ENCODE measurements at regions not wholly inside any gene's neighbourhood (a gene's known extent, or its start where the extent isn't known, plus 50 kb on each side); places are given as distances from the start of the nearest gene placed in this dataset.
"Not testable (repeated sequence)": the region's sequence is repeated elsewhere in the genome, so short reads cannot be mapped to it uniquely, and the experiment has no call there.

- H3K4me3 ChIP-seq; DNase-seq (ENCODE audit: low spot score in 2 of 2); in situ Hi-C loops (cut with MboI; ENCODE audit: low sequenced_read_pairs); H3K27me3 ChIP-seq (ENCODE audit: low read depth); H3K9me3 ChIP-seq; H3K4me1 ChIP-seq; H3K36me3 ChIP-seq (replicated peaks): not testable (repeated sequence)
Observed at GRCh38 chr2:91564700-91565099, 2873.2 kb downstream of the RPIA start.

- in situ Hi-C loops (cut with MboI; ENCODE audit: low sequenced_read_pairs); H3K36me3 ChIP-seq (replicated peaks); H3K9me3 ChIP-seq; H3K4me1 ChIP-seq; H3K4me3 ChIP-seq; DNase-seq (ENCODE audit: low spot score in 2 of 2); H3K27me3 ChIP-seq (ENCODE audit: low read depth): not testable (repeated sequence)
Observed at GRCh38 chr2:91565689-91566430, 2874.4 kb downstream of the RPIA start.

DNA sequence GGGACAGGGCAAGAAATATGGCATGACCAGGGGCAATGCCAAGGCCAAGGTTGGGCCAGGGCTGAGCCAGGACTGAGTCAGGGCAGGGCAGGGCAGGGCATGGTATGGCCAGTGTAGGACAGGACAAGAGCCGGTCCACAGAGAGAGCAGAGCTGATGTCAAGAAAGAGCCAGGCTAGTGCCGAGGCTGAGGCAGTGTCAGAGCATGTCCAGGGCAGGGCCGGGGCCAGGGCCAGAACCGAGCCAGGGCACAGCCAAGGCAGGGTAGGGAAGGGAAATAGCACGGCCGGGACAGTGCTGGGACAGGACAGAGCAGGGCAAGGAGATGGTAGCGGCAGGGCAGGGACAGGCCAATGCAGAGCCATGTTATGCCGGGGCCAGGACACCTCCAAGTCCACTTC, 2875.1 kb downstream of the RPIA start:
- H3K4me3 ChIP-seq; H3K9me3 ChIP-seq; H3K36me3 ChIP-seq (replicated peaks); in situ Hi-C loops (cut with MboI; ENCODE audit: low sequenced_read_pairs); H3K4me1 ChIP-seq; DNase-seq (ENCODE audit: low spot score in 2 of 2); H3K27me3 ChIP-seq (ENCODE audit: low read depth): not testable (repeated sequence)

DNA sequence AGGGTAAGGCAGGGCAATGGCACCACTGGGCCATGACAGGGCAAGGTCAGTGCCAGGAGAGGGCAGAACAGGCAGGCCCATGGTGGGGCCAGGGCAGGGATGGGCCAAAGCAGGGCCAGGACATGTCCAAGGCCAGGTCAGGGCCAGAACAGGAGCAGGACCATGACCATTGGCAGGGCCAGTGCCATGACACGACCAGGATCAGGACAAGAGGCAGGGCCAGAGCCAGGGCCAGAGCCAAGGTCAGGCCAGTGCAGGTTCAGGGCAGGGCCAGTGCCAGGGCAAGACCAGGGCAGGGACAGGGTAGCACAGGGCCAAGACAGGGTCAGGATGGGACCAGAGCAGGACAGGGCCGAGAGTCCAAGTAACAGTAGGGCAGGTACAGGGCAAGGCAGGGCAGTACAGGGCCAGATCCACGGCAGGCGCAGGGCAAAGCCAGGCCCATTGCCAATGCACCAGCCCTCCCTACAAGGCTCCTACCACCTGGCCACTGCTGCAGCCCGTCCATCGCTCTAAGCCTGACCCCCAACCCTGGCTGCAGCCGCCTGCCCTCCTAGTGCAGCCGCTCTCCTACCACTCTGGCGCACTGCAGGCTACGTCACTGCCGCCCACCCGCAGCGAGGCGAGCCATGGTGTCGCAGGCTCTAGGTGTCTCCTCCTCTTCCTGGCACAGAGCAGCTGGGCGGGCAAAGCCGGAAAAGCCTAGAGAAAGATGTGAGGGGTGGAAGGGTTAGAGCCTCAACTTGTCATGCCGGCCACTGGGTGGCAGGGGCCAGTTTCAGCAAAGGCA, 2876.3 kb downstream of the RPIA start:
- H3K4me3 ChIP-seq; H3K36me3 ChIP-seq (replicated peaks); in situ Hi-C loops (cut with MboI; ENCODE audit: low sequenced_read_pairs); H3K9me3 ChIP-seq; DNase-seq (ENCODE audit: low spot score in 2 of 2); H3K4me1 ChIP-seq; H3K27me3 ChIP-seq (ENCODE audit: low read depth): not testable (repeated sequence)

DNA sequence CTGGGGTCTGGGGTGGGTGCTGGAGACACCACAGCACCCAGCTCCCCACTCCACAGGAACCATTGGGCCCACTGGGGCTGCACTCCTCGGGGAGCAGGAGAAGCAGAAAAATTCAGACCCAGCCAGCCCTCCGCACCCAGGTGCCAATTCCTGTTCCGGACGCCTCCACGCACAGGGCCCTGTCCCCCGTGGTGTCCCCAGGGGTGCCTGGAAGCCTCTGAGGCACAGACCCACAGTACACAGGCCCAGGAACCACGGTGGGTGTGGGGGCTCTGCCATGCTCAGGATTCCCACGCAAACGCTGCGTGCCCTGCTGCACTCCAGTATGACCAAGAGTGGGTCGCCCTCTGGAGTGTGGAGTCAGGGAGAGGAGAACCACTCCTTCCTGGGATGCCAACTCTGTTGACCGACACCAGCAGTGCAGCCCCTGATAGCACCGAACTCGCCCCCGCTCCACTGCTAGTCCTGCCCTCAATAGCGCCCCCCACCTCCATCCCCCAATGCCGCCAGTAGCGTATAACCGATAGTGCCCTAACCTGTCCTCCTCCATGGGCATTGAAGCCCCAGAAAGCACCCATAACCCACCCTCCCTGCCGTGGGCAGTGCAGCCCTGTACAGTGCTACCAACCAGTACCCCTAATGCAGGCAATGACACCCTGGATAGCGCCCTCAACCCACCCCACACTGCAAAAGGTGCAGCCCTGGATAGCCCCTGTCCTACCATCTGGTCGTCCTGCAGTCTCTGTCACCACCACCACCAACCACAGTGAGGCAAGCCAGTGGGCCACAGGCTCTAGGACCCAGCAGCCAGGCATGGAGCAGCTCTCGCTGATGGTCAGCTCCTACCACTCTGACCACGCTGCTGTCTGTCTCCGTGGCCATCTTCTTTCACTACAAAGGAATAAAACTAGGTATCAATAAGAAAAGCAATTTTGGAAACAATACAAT, 2877.2 kb downstream of the RPIA start:
- in situ Hi-C loops (cut with MboI; ENCODE audit: low sequenced_read_pairs); H3K27me3 ChIP-seq (ENCODE audit: low read depth); H3K4me3 ChIP-seq; H3K36me3 ChIP-seq (replicated peaks); DNase-seq (ENCODE audit: low spot score in 2 of 2); H3K9me3 ChIP-seq; H3K4me1 ChIP-seq: not testable (repeated sequence)

DNA sequence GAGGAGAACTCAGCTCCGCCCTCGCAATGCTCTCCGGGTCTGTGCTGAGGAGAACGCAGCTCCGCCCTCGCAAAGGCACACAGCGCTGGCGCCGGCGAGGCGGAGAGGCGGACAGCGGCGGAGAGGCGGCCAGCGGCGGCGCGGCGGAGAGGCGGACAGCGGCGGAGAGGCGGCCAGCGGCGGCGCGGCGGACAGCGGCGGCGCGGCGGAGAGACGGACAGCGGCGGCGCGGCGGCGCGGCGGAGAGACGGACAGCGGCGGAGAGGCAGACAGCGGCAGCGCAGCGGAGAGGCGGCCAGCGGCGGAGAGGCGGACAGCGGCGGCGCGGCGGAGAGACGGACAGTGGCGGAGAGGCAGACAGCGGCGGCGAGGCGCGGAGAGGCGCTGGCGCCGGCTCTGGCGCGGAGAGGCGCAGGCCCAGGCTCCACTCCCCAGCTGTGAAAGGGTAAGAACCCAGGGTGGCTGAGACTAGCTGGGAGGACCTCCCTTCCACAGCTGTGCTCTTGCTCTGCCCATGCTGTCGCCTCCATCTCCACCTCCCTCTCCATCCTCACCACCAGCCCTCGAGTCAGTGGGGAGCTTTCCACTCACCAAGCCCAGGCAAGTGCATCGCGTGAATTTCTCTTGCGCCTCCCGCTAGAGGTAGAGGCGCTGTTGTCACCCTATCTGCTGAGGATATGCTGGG, 2879.9 kb downstream of the RPIA start:
- H3K4me3 ChIP-seq; in situ Hi-C loops (cut with MboI; ENCODE audit: low sequenced_read_pairs); H3K36me3 ChIP-seq (replicated peaks); H3K9me3 ChIP-seq; H3K27me3 ChIP-seq (ENCODE audit: low read depth); DNase-seq (ENCODE audit: low spot score in 2 of 2); H3K4me1 ChIP-seq: not testable (repeated sequence)

DNA sequence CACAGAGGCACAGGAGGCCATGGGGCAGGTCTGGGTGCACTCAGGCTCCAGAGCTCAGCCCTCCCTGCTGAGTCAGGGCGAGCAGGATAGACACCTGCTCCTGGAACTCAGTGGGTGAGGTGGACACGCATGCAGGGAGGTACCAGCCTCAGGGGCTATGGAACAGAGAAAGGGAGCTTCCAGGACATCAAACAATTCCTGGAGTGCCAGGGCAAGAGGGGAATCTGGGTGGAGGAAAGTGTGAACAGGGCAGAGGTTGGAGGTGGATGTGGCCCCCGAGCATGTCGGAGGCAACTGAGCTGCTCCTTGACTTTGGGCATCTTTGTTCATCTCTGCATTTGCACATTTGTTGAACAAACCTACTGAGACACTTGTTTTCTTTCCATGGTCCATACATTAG, 2881.5 kb downstream of the RPIA start:
- DNase-seq (ENCODE audit: low spot score in 2 of 2); H3K36me3 ChIP-seq (replicated peaks); H3K27me3 ChIP-seq (ENCODE audit: low read depth); H3K4me3 ChIP-seq; H3K9me3 ChIP-seq; in situ Hi-C loops (cut with MboI; ENCODE audit: low sequenced_read_pairs); H3K4me1 ChIP-seq: not testable (repeated sequence)

DNA sequence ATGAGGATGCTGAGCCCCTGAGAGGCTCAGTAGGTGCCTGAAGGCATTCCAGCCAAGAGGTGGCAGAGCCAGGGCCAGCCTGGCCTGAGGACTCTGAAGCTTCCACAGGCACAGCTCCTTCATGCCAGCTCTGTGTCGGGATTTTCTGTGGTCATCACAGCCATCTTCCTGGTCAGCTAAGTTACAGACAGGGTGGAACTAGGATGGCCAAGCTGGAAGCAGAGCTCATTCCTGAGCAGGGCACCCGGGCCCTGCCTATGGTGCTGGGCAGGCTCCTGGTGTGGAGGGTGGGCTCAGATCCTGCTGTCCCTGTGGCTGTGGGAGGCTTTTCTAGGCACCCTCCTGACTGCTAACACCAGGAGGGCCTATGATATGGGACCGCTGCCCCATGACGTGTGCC, 2882.3 kb downstream of the RPIA start:
- DNase-seq (ENCODE audit: low spot score in 2 of 2); H3K4me1 ChIP-seq; in situ Hi-C loops (cut with MboI; ENCODE audit: low sequenced_read_pairs); H3K4me3 ChIP-seq; H3K9me3 ChIP-seq; H3K27me3 ChIP-seq (ENCODE audit: low read depth); H3K36me3 ChIP-seq (replicated peaks): not testable (repeated sequence)

DNA sequence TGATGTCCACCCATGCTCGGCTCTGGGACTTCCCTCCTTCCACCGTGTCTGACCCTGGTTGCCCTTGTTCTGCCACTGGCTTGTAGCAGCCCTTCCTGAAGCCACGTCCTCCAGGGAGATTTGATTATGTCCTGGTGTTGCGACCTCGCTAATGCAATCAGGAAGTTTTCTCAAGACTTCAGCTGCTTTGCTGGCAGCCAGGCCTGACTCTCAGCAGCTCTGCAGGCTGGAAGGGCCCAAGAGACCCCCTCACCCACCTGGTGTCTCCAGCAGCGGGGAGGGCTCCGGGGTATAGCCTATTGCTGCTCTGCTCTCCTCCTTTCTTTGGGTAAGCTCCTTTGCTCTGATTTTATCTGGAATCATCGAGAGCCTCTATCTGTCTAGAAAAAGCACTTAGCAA, 2882.8 kb downstream of the RPIA start:
- DNase-seq (ENCODE audit: low spot score in 2 of 2); H3K4me1 ChIP-seq; H3K36me3 ChIP-seq (replicated peaks); in situ Hi-C loops (cut with MboI; ENCODE audit: low sequenced_read_pairs); H3K27me3 ChIP-seq (ENCODE audit: low read depth); H3K9me3 ChIP-seq; H3K4me3 ChIP-seq: not testable (repeated sequence)

DNA sequence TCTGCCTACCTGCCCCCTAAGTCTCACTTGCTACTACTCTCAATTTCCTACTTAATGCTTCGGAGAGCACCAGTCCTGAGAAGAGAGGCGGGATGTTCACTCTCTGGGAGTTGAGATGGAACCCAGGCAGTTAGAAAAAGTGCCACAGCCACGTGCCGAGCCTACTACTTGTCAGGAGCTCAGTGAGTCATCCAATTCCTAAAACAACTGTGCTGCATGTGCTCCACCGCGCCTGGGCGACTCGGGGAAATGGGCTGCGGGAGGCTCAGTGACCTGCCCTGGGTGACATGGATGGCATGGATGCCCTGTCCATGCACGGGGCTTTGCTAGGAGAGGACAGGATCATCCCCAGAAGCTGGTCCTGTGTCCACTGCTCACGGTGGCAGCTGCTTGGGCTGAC, 2884.2 kb downstream of the RPIA start:
- H3K4me1 ChIP-seq; H3K4me3 ChIP-seq; in situ Hi-C loops (cut with MboI; ENCODE audit: low sequenced_read_pairs); H3K27me3 ChIP-seq (ENCODE audit: low read depth); H3K36me3 ChIP-seq (replicated peaks); DNase-seq (ENCODE audit: low spot score in 2 of 2); H3K9me3 ChIP-seq: not testable (repeated sequence)

DNA sequence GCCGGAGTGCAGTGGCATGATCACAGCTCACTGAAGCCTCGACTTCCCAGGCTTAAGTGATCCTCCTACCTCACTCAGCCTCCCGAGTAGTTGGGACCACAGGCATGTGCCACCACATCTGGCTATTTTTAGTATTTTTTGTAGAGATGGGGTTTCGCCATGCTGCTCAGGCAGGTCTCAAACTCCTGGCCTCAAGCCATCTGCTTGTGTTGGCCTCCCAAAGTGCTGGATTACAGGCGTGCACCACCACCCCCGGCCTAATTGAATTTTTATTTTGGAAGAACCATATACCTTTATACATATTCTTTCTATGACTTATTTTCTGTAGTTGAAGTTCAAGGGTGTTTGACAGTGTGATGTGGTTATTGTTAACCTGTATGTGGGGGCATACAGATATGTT, 2885.9 kb downstream of the RPIA start:
- DNase-seq (ENCODE audit: low spot score in 2 of 2); in situ Hi-C loops (cut with MboI; ENCODE audit: low sequenced_read_pairs); H3K4me3 ChIP-seq; H3K4me1 ChIP-seq; H3K27me3 ChIP-seq (ENCODE audit: low read depth); H3K9me3 ChIP-seq; H3K36me3 ChIP-seq (replicated peaks): not testable (repeated sequence)

DNA sequence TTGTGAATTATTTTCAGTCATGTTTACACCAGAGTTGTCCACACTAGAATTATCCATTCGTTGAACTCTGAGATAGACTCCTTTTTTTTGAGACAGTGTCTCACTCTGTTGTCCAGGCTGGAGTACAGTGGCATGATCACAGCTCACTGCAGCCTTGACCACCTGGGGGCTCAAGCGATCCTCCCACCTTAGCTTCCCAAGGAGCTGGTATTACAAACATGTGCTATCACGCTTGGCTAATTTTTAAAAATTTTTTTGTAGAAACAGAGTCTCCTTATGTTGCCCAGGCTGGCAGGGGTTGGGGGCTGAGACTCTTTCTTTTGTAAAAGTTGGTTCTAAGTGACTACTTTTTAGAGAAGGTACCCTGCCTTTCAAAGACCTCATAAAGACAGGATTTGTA, 2887.2 kb downstream of the RPIA start:
- H3K4me1 ChIP-seq; H3K36me3 ChIP-seq (replicated peaks); H3K27me3 ChIP-seq (ENCODE audit: low read depth); H3K4me3 ChIP-seq; in situ Hi-C loops (cut with MboI; ENCODE audit: low sequenced_read_pairs); DNase-seq (ENCODE audit: low spot score in 2 of 2); H3K9me3 ChIP-seq: not testable (repeated sequence)

GRCh38 chr2:91579555-91579954, 2888.1 kb downstream of the RPIA start:
- H3K4me1 ChIP-seq; DNase-seq (ENCODE audit: low spot score in 2 of 2); H3K4me3 ChIP-seq; H3K9me3 ChIP-seq; H3K36me3 ChIP-seq (replicated peaks); in situ Hi-C loops (cut with MboI; ENCODE audit: low sequenced_read_pairs); H3K27me3 ChIP-seq (ENCODE audit: low read depth): not testable (repeated sequence)

Data from HAP-1 (cell line).